ENCODE measurements at regions not wholly inside any gene's neighbourhood (a gene's known extent, or its start where the extent isn't known, plus 50 kb on each side); places are given as distances from the start of the nearest gene placed in this dataset.

- no peak for TF ChIP-seq POLR2A (IDR thresholded peaks at IDR 0.05)
- no peak for TF ChIP-seq CTCF (IDR thresholded peaks at IDR 0.05)
Observed at GRCh38 chr4:71663780-71664179, 120.1 kb downstream of the GC start.
